ENCODE measurements at regions not wholly inside any gene's neighbourhood (a gene's known extent, or its start where the extent isn't known, plus 50 kb on each side); places are given as distances from the start of the nearest gene placed in this dataset.

DNA sequence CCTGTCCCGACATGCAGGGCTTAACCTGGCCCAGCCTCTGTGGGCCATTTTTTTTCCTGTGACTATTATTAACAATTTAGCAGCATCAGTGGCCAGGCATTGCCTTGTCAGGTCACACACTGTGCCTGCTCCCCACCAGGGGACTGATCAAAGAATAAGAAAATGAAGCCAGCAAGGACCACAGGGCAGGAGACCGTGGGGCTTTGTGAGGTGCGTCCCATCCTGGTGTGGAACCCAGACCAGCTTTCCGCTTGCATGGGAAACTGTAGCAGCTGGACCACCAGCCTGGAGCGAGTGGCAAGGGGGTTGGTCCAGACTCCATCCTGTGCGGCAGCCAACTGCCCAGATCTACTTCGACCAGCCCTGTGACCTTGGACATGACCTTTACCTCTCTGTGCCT is 218.3 kb downstream of the ANKRD60 start:
- H3K27ac ChIP-seq, result no peak overlapping the region
- no peak for TF ChIP-seq ZFX (IDR thresholded peaks at IDR 0.05; ENCODE audit: borderline replicate concordance)
- TF ChIP-seq, protein P1, sequence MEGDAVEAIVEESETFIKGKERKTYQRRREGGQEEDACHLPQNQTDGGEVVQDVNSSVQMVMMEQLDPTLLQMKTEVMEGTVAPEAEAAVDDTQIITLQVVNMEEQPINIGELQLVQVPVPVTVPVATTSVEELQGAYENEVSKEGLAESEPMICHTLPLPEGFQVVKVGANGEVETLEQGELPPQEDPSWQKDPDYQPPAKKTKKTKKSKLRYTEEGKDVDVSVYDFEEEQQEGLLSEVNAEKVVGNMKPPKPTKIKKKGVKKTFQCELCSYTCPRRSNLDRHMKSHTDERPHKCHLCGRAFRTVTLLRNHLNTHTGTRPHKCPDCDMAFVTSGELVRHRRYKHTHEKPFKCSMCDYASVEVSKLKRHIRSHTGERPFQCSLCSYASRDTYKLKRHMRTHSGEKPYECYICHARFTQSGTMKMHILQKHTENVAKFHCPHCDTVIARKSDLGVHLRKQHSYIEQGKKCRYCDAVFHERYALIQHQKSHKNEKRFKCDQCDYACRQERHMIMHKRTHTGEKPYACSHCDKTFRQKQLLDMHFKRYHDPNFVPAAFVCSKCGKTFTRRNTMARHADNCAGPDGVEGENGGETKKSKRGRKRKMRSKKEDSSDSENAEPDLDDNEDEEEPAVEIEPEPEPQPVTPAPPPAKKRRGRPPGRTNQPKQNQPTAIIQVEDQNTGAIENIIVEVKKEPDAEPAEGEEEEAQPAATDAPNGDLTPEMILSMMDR (IDR thresholded peaks at IDR 0.05), result no peak

DNA sequence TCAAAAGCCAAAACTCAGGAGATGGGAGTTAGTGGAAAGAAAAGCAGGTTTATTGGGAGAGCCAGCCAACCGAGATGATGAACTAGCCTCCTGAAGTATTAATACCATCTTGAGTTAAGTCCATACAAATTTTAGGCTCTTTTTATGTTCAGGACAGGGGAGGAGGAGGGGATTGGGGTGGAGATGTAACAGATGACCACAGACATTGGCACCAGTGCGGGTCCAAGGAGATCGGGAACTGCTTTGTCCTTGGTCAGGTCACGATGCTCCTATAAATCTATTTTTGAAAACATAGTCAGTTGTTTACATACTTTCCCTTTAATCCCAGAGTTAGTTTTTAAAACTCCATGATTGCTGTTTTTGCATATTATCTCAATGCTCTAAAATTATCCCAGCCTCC is 219.6 kb downstream of the ANKRD60 start:
- H3K27ac ChIP-seq, result no peak overlapping the region

GRCh38 chr20:58008413-58008812 is 220.0 kb downstream of the ANKRD60 start:
- TF ChIP-seq, protein P1 (IDR thresholded peaks at IDR 0.05), result no peak
- TF ChIP-seq ZFX (IDR thresholded peaks at IDR 0.05; ENCODE audit: borderline replicate concordance), result no peak
- H3K27ac ChIP-seq, result no peak overlapping the region

More for the DNA sequence above, 219.6 kb downstream of the ANKRD60 start:
- TF ChIP-seq, protein P1 (IDR thresholded peaks at IDR 0.05), result no peak
- TF ChIP-seq ZFX (IDR thresholded peaks at IDR 0.05; ENCODE audit: borderline replicate concordance), result no peak

DNA sequence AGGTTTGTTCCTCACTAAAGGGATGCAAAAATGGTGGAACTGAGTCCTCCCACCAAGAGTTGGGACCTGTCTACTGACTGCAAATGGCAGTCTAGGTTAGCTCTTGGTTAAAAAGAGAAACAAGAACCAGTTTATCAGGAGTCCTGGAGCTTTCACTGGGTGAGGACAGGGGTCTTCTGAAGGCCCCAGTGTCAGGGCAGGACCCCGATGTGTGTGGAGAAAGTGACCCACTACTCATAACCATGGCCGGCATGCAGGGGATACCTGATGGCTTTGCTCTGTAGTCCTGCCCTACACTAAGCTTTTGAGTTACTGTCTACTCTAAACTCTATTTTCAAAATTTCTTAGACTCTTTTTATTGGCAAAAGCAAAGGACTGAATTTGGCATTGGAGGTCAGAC is 220.5 kb downstream of the ANKRD60 start:
- TF ChIP-seq, protein P1 (IDR thresholded peaks at IDR 0.05), result no peak
- no peak for TF ChIP-seq ZFX (IDR thresholded peaks at IDR 0.05; ENCODE audit: borderline replicate concordance)

DNA sequence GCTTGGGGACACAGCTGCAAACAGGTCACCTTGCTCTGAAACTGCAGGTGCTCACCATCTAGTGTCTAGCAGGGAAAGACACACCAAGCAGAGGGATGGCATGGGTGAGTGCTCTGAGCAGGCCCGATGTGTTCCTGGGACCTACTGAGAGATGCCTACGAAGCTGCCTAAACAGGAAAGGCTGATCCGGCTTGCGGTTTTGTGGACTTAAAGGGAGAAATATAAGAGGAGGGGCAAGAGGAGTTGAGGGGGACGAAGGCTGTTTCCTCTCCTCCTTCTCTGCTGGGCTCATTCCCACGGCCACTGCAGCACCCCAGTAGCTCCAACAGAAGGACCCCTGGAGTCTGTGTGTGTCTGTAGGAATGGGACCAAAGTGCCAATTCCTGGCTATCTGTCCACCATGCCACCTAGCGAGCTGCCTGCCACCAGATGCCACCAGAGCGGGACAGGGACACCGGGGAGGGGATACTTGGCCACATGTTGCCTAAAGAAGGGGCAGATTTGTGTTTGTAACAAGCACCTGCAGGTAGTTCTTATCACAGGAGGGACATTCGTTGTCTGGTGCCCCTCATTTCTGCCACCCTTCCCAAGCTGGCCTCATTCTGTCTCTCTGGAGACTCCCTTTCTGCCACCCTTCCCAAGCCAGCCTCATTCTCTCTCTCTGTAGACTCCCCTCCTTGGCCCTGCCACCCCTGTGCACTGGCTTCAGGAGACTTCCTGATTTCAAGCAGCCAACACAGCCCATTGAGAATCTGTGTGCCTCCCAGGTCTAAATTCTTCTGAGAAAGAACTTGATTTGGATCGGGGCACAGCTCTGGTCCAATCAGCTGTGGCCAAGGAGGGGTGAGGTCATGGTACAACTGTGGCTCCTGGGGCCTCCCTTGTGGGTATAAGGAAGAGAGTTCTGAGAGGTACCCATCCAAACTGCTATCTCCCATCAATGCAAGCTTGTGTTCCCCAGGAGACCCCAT is 221.8 kb downstream of the ANKRD60 start:
- no peak for TF ChIP-seq ZFX (IDR thresholded peaks at IDR 0.05; ENCODE audit: borderline replicate concordance)
- TF ChIP-seq, protein P1 (IDR thresholded peaks at IDR 0.05), result no peak
- H3K27ac ChIP-seq, result no peak overlapping the region

More for the DNA sequence above, 220.5 kb downstream of the ANKRD60 start:
- no peak overlapping the region for H3K27ac ChIP-seq

DNA sequence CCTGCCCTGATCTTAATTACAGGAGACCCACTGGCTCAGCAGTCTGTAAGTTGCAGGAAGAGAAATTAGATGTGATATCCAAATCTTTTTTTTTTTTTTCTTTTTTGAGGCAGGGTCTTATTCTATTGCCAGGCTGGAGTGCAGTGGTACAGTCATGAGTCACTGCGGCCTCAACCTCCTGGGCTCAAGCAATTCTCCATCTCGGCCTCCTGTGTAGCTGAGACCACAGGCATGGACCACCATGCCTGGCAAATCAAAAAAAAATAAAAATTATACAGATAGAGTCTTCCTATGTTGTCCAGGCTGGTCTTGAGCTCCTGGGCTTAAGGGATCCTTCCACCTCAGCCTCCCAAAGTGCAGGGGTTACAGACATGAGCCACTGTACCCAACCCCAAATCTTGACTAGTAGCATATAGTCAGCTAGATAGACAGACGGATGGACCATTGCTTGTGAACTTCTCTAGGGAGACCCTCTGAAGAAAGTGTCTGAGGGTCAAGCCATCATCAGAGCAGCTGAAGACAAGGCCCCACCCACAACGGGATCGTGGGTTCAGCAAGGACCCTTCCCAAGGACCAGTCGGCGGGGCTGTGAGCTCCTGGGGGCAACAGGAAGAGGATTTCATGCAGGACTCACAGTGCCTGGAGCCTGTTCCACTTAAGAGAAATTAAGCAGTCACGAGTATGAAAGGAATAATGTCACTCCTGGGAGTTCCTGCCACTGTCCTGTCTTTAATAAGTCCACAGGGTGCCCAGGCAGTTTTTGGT is 222.7 kb downstream of the ANKRD60 start:
- TF ChIP-seq, protein P1 (IDR thresholded peaks at IDR 0.05), result no peak
- no peak for TF ChIP-seq ZFX (IDR thresholded peaks at IDR 0.05; ENCODE audit: borderline replicate concordance)
- no peak overlapping the region for H3K27ac ChIP-seq

Data from 22Rv1 (cell line).